ENCODE measurements at regions not wholly inside any gene's neighbourhood (a gene's known extent, or its start where the extent isn't known, plus 50 kb on each side); places are given as distances from the start of the nearest gene placed in this dataset.

DNA sequence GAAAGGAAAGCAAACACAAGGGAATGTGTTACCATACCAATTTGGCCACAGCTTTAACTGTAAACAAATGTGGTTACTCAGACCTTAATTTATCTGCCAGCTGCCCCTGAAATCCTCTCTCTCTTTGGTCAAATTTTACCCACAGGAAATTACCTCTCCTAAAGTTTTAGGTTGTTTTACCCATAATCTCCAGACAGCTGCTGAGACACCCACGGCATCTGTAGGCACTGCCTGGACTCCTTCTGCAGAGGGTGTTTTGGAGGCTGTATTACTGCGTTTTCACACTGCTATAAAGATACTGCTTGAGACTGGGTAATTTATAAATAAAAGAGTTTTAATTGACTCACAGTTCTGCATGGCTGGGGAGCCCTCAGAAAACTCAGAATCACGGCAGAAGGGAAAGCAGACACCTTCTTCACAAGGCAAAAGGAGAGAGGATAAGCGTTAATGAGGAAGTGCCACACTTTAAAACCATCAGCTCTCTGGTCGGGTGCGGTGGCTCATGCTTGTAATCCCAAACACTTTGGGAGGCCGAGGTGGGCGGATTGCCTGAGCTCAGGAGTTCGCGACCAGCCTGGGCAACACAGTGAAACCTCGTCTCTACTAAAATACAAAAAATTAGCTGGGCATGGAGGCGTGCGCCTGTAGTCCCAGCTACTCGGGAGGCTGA, 677.5 kb upstream of the FSHR start:
- no peak overlapping the region for H4K8ac ChIP-seq (ENCODE audit: low read length)
- no peak overlapping the region for H3K18ac ChIP-seq (ENCODE audit: low read depth in 1 of 2, low read length in 2 of 2)
- H3K9me3 ChIP-seq (ENCODE audit: control insufficient read depth, low read length), result no peaks in the 10 kb centered on the region
- peak; percentile 27 for DNase-seq
- H3K36me3 ChIP-seq (ENCODE audit: control insufficient read depth in 1 of 2, insufficient read depth in 2 of 2, low read depth in 1 of 2, low read length in 2 of 2), result no peaks in the 10 kb centered on the region
- no peaks in the 10 kb centered on the region for H3K79me1 ChIP-seq (replicated peaks; ENCODE audit: low read length, poor library complexity, severe bottlenecking)
- H3K14ac ChIP-seq (ENCODE audit: low read length in 2 of 2), result no peak overlapping the region
- no peak overlapping the region for H2BK5ac ChIP-seq (ENCODE audit: low read depth, low read length, poor library complexity, severe bottlenecking)
- no peak overlapping the region for H3K9ac ChIP-seq (ENCODE audit: low read length)
- H3K4me3 ChIP-seq (ENCODE audit: insufficient read depth in 1 of 2, low read depth in 1 of 2, low read length in 2 of 2), result no peak overlapping the region
- no peak overlapping the region for H2BK15ac ChIP-seq (ENCODE audit: low read depth, poor library complexity, severe bottlenecking)
- no peak overlapping the region for H2BK120ac ChIP-seq (ENCODE audit: low read depth, low read length)
- H3K4me2 ChIP-seq (ENCODE audit: low read length, poor library complexity, severe bottlenecking), result no peak overlapping the region
- H3K27ac ChIP-seq (ENCODE audit: low read length, poor library complexity, severe bottlenecking), result no peak overlapping the region
- H2AFZ ChIP-seq (ENCODE audit: low read depth, low read length), result no peak overlapping the region
- H4K91ac ChIP-seq (ENCODE audit: low read length), result no peak overlapping the region
- no peaks in the 10 kb centered on the region for H3K27me3 ChIP-seq (ENCODE audit: control insufficient read depth in 1 of 2, insufficient read depth in 1 of 2, low read length in 2 of 2)
- H2BK12ac ChIP-seq (ENCODE audit: low read length in 2 of 2), result no peak overlapping the region
- H3K4me1 ChIP-seq (ENCODE audit: control insufficient read depth, insufficient read depth, low read depth, low read length), result no peaks in the 10 kb centered on the region
- 54% methylated on average over 13 of the region's 14 CpGs for WGBS
- no peak overlapping the region for H3K4ac ChIP-seq (ENCODE audit: low read depth in 1 of 2, low read length in 2 of 2)
- H3K23ac ChIP-seq (ENCODE audit: low read length in 2 of 2), result no peak overlapping the region
- H2AK5ac ChIP-seq (ENCODE audit: low read length, severe bottlenecking), result no peak overlapping the region

DNA sequence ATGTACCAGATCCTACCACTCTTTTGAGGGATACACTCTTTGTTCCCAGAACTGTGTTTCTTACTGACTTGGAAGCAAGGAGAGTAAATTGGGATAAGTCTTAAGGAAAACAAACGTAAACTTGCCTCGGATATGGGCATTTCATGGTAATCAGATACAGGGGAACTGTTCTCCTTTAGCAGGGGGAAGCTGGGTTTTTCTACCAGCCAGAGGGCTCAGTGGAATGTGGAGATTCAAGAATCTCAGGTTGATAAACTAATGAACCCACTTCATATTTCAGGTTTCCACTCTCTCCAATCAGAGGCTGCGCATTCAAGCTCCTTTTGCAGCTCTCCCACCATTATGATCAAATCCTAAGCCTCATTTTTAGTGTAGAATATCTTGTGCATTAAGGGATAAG, 676.5 kb upstream of the FSHR start:
- no peak overlapping the region for H4K91ac ChIP-seq (ENCODE audit: low read length)
- no peak overlapping the region for H3K27ac ChIP-seq (ENCODE audit: low read length, poor library complexity, severe bottlenecking)
- WGBS, result 62% methylated on average over 2 of the region's 3 CpGs
- H3K36me3 ChIP-seq (ENCODE audit: control insufficient read depth in 1 of 2, insufficient read depth in 2 of 2, low read depth in 1 of 2, low read length in 2 of 2), result no peaks in the 10 kb centered on the region
- H2AFZ ChIP-seq (ENCODE audit: low read depth, low read length), result no peak overlapping the region
- DNase-seq, result no peak
- H2AK5ac ChIP-seq (ENCODE audit: low read length, severe bottlenecking), result no peak overlapping the region
- no peak overlapping the region for H2BK120ac ChIP-seq (ENCODE audit: low read depth, low read length)
- no peak overlapping the region for H3K14ac ChIP-seq (ENCODE audit: low read length in 2 of 2)
- no peaks in the 10 kb centered on the region for H3K27me3 ChIP-seq (ENCODE audit: control insufficient read depth in 1 of 2, insufficient read depth in 1 of 2, low read length in 2 of 2)
- H3K4ac ChIP-seq (ENCODE audit: low read depth in 1 of 2, low read length in 2 of 2), result no peak overlapping the region
- H3K4me3 ChIP-seq (ENCODE audit: insufficient read depth in 1 of 2, low read depth in 1 of 2, low read length in 2 of 2), result no peak overlapping the region
- H2BK12ac ChIP-seq (ENCODE audit: low read length in 2 of 2), result no peak overlapping the region
- H3K23ac ChIP-seq (ENCODE audit: low read length in 2 of 2), result no peak overlapping the region
- H3K79me1 ChIP-seq (replicated peaks; ENCODE audit: low read length, poor library complexity, severe bottlenecking), result no peaks in the 10 kb centered on the region
- H4K8ac ChIP-seq (ENCODE audit: low read length), result no peak overlapping the region
- no peak overlapping the region for H3K18ac ChIP-seq (ENCODE audit: low read depth in 1 of 2, low read length in 2 of 2)
- H3K9ac ChIP-seq (ENCODE audit: low read length), result no peak overlapping the region
- no peak overlapping the region for H2BK5ac ChIP-seq (ENCODE audit: low read depth, low read length, poor library complexity, severe bottlenecking)
- no peak overlapping the region for H2BK15ac ChIP-seq (ENCODE audit: low read depth, poor library complexity, severe bottlenecking)
- no peak overlapping the region for H3K4me2 ChIP-seq (ENCODE audit: low read length, poor library complexity, severe bottlenecking)
- H3K4me1 ChIP-seq (ENCODE audit: control insufficient read depth, insufficient read depth, low read depth, low read length), result no peaks in the 10 kb centered on the region
- H3K9me3 ChIP-seq (ENCODE audit: control insufficient read depth, low read length), result peaks cover 5% of the 10 kb centered on the region

DNA sequence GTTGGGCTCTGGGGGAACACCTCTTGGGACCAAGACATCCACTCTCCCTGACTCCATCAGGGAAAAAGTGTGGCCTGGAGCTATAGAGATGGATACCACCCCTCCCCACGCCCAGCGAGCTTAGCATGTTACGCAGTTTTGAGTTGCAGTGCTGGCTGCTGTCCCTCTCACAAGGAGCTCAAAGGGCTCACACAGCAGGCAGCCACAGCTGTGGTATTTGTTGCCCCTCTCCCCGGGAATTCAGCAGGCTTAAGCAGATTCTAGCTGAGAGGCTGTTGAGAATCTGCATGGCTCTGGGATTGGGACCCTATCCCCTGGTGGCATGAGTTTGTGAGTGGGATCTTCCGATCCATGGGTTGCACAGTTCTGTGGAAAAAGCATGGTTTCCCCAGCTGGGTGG, 673.1 kb upstream of the FSHR start:
- Histone ChIP-seq H3K18ac (ENCODE audit: low read depth in 1 of 2, low read length in 2 of 2) (no peak overlapping the region), H2AFZ (ENCODE audit: low read depth, low read length) (no peak overlapping the region), H3K9ac (ENCODE audit: low read length) (no peak overlapping the region), H2BK120ac (ENCODE audit: low read depth, low read length) (no peak overlapping the region), H4K91ac (ENCODE audit: low read length) (no peak overlapping the region), H3K36me3 (ENCODE audit: control insufficient read depth in 1 of 2, insufficient read depth in 2 of 2, low read depth in 1 of 2, low read length in 2 of 2) (no peaks in the 10 kb centered on the region), H2AK5ac (ENCODE audit: low read length, severe bottlenecking) (no peak overlapping the region), H2BK5ac (ENCODE audit: low read depth, low read length, poor library complexity, severe bottlenecking) (no peak overlapping the region), H2BK12ac (ENCODE audit: low read length in 2 of 2) (no peak overlapping the region), H3K4me3 (ENCODE audit: insufficient read depth in 1 of 2, low read depth in 1 of 2, low read length in 2 of 2) (no peak overlapping the region), H3K4ac (ENCODE audit: low read depth in 1 of 2, low read length in 2 of 2) (no peak overlapping the region), H3K27ac (ENCODE audit: low read length, poor library complexity, severe bottlenecking) (no peak overlapping the region), H3K27me3 (ENCODE audit: control insufficient read depth in 1 of 2, insufficient read depth in 1 of 2, low read length in 2 of 2) (no peaks in the 10 kb centered on the region), H3K79me1 (replicated peaks; ENCODE audit: low read length, poor library complexity, severe bottlenecking) (no peaks in the 10 kb centered on the region), H3K23ac (ENCODE audit: low read length in 2 of 2) (no peak overlapping the region), H3K14ac (ENCODE audit: low read length in 2 of 2) (no peak overlapping the region), H4K8ac (ENCODE audit: low read length) (no peak overlapping the region), H3K4me1 (ENCODE audit: control insufficient read depth, insufficient read depth, low read depth, low read length) (no peaks in the 10 kb centered on the region), H3K9me3 (ENCODE audit: control insufficient read depth, low read length) (peaks cover 12% of the 10 kb centered on the region), H3K4me2 (ENCODE audit: low read length, poor library complexity, severe bottlenecking) (no peak overlapping the region), H2BK15ac (ENCODE audit: low read depth, poor library complexity, severe bottlenecking) (no peak overlapping the region)
- DNase-seq, result no peak
- 90% methylated on average over 5 of the region's 5 CpGs for WGBS

DNA sequence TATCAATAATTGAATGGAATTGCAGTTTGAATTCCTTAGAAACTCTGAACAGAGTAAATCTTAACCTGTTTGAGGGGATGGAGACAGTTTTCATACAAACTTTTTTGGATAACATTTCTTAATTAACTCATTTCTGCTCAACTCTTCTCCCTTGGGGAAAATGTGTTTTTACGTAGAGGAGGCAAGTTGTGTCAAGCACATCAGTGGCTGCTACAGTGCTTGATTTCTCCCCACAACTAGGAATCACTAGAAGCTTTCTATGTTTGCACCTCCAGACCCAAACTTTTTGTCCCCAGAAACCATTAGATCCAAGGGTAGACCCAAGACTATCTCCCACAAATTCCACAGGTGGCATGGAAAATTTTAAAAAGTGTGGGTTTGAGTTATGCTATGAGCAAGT, 658.9 kb upstream of the FSHR start:
- Histone ChIP-seq H3K18ac (ENCODE audit: low read depth in 1 of 2, low read length in 2 of 2) (no peak overlapping the region), H3K9ac (ENCODE audit: low read length) (no peak overlapping the region), H3K9me3 (ENCODE audit: control insufficient read depth, low read length) (peaks cover 3% of the 10 kb centered on the region), H3K23ac (ENCODE audit: low read length in 2 of 2) (no peak overlapping the region), H3K4me2 (ENCODE audit: low read length, poor library complexity, severe bottlenecking) (no peak overlapping the region), H2BK5ac (ENCODE audit: low read depth, low read length, poor library complexity, severe bottlenecking) (no peak overlapping the region), H3K79me1 (replicated peaks; ENCODE audit: low read length, poor library complexity, severe bottlenecking) (no peaks in the 10 kb centered on the region), H2BK120ac (ENCODE audit: low read depth, low read length) (no peak overlapping the region), H2AK5ac (ENCODE audit: low read length, severe bottlenecking) (no peak overlapping the region), H3K36me3 (ENCODE audit: control insufficient read depth in 1 of 2, insufficient read depth in 2 of 2, low read depth in 1 of 2, low read length in 2 of 2) (no peaks in the 10 kb centered on the region), H4K8ac (ENCODE audit: low read length) (no peak overlapping the region), H3K27me3 (ENCODE audit: control insufficient read depth in 1 of 2, insufficient read depth in 1 of 2, low read length in 2 of 2) (no peaks in the 10 kb centered on the region), H2AFZ (ENCODE audit: low read depth, low read length) (no peak overlapping the region), H4K91ac (ENCODE audit: low read length) (no peak overlapping the region), H3K14ac (ENCODE audit: low read length in 2 of 2) (no peak overlapping the region), H2BK12ac (ENCODE audit: low read length in 2 of 2) (no peak overlapping the region), H2BK15ac (ENCODE audit: low read depth, poor library complexity, severe bottlenecking) (no peak overlapping the region), H3K4ac (ENCODE audit: low read depth in 1 of 2, low read length in 2 of 2) (no peak overlapping the region), H3K4me3 (ENCODE audit: insufficient read depth in 1 of 2, low read depth in 1 of 2, low read length in 2 of 2) (no peak overlapping the region), H3K27ac (ENCODE audit: low read length, poor library complexity, severe bottlenecking) (no peak overlapping the region), H3K4me1 (ENCODE audit: control insufficient read depth, insufficient read depth, low read depth, low read length) (no peaks in the 10 kb centered on the region)
- no peak for DNase-seq
- 50% methylated on average over 1 of the region's 1 CpG for WGBS

Measured in mesenchymal stem cell (in vitro differentiated cells and primary cell).